ENCODE measurements at regions not wholly inside any gene's neighbourhood (a gene's known extent, or its start where the extent isn't known, plus 50 kb on each side); places are given as distances from the start of the nearest gene placed in this dataset.

DNA sequence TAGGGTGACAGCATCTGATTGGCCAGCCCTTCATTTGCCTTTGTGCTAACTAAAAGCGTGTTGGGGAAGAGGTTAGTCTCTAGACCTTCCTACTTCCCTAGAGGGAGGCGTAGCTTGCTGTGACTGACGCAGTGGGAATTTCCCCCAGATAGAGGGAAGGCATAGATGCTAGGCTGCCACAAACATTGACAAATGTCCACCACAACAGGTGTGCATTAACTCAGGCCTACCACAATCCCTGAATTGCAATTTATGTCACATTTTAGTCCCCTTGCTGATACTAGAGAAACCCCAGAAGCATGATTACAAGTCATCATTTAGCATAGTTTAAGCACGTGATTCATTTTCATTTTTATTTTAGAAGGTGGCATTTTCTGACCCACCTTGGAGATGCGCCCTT is 76.3 kb upstream of the WSB1 start:
- H3K4me1 ChIP-seq (ENCODE audit: control insufficient read depth in 1 of 2, insufficient read depth in 2 of 2, low read length in 2 of 2), result no peaks in the 10 kb centered on the region
- no peak overlapping the region for H3K27ac ChIP-seq (ENCODE audit: low read length)

DNA sequence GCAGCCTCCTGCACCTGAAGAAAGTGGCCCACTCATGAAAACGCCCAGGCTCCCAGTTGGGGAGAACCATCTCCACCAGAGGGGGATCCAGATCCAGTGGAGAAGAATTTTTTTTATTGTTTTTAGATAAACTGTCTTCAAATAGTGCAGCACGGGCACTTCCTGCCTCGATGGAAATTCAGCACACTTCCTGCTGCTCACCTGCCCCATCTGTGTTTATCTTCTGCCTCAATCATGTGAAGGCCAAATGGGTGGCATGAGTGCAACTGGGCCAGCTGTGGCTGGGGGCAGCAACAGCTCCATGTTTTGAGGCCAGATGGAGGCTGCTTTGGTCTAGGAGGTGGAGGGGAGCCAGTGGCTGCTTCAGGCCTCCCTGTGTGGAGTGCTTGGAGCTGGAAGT is 75.9 kb upstream of the WSB1 start:
- Histone ChIP-seq H3K27me3 (ENCODE audit: low read depth, low read length) (no peaks in the 10 kb centered on the region), H3K36me3 (ENCODE audit: control insufficient read depth in 1 of 2, insufficient read depth in 2 of 2, low read length in 2 of 2) (no peaks in the 10 kb centered on the region), H3K9me3 (ENCODE audit: control insufficient read depth in 1 of 2, low read length in 2 of 2) (peaks cover 0 to 2% of the 10 kb centered on the region in 2 donors), H3K27ac (ENCODE audit: low read length) (no peak overlapping the region), H3K4me3 (ENCODE audit: low read depth in 1 of 2, low read length in 2 of 2) (no peak overlapping the region), H3K4me1 (ENCODE audit: control insufficient read depth in 1 of 2, insufficient read depth in 2 of 2, low read length in 2 of 2) (no peaks in the 10 kb centered on the region)

More for the DNA sequence above, 76.3 kb upstream of the WSB1 start:
- Histone ChIP-seq H3K27me3 (ENCODE audit: low read depth, low read length) (no peaks in the 10 kb centered on the region), H3K4me3 (ENCODE audit: low read depth in 1 of 2, low read length in 2 of 2) (no peak overlapping the region), H3K36me3 (ENCODE audit: control insufficient read depth in 1 of 2, insufficient read depth in 2 of 2, low read length in 2 of 2) (no peaks in the 10 kb centered on the region), H3K9me3 (ENCODE audit: control insufficient read depth in 1 of 2, low read length in 2 of 2) (peaks cover 0 to 2% of the 10 kb centered on the region in 2 donors)

DNA sequence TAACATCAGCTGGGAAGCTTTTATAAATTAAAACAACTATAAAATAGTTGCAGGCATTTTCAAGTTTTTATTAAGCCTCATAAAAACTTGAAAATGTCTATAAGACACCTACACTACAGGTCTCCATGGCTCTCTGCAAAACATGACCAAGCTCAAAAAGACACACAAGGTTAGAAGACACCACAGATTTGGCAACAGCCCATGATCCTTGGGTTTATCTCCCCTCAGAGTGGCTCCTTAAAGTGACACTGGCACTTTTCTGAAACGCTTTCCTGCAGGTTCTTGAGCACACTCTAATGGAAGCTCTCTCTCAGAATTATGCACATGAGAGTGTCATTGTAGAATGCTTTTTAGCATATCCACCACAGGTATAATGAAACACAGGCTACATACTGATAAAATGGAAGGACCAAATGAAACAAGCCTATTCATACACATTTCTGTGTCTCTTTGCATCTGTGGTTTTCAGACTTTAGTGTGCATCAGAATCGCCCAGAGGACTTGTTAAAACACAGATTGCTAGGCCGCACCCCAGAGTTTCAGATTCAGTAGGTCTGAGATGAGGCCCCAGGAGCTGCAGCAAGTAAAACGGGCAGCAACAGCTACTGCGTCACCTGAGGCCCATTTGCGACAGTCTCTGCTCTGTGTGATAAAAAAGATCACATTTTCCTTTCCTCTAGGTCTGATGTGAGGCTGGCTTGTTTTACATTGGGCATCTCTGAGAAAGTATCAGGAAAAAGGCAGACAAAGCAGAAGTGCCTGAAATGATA is 75.0 kb upstream of the WSB1 start:
- no peaks in the 10 kb centered on the region for H3K36me3 ChIP-seq (ENCODE audit: control insufficient read depth in 1 of 2, insufficient read depth in 2 of 2, low read length in 2 of 2)
- no peak overlapping the region for H3K4me3 ChIP-seq (ENCODE audit: low read depth in 1 of 2, low read length in 2 of 2)
- no peaks in the 10 kb centered on the region for H3K4me1 ChIP-seq (ENCODE audit: control insufficient read depth in 1 of 2, insufficient read depth in 2 of 2, low read length in 2 of 2)
- H3K9me3 ChIP-seq (ENCODE audit: control insufficient read depth in 1 of 2, low read length in 2 of 2), result peaks cover 0 to 2% of the 10 kb centered on the region in 2 donors
- no peaks in the 10 kb centered on the region for H3K27me3 ChIP-seq (ENCODE audit: low read depth, low read length)
- no peak overlapping the region for H3K27ac ChIP-seq (ENCODE audit: low read length)

- Histone ChIP-seq H3K27ac (ENCODE audit: low read length) (no peak overlapping the region), H3K36me3 (ENCODE audit: control insufficient read depth in 1 of 2, insufficient read depth in 2 of 2, low read length in 2 of 2) (no peaks in the 10 kb centered on the region), H3K27me3 (ENCODE audit: low read depth, low read length) (no peaks in the 10 kb centered on the region), H3K9me3 (ENCODE audit: control insufficient read depth in 1 of 2, low read length in 2 of 2) (no peaks in the 10 kb centered on the region), H3K4me1 (ENCODE audit: control insufficient read depth in 1 of 2, insufficient read depth in 2 of 2, low read length in 2 of 2) (no peaks in the 10 kb centered on the region), H3K4me3 (ENCODE audit: low read depth in 1 of 2, low read length in 2 of 2) (no peak overlapping the region)
These were observed 71.4 kb upstream of the WSB1 start for GRCh38 chr17:27222515-27222914.

DNA sequence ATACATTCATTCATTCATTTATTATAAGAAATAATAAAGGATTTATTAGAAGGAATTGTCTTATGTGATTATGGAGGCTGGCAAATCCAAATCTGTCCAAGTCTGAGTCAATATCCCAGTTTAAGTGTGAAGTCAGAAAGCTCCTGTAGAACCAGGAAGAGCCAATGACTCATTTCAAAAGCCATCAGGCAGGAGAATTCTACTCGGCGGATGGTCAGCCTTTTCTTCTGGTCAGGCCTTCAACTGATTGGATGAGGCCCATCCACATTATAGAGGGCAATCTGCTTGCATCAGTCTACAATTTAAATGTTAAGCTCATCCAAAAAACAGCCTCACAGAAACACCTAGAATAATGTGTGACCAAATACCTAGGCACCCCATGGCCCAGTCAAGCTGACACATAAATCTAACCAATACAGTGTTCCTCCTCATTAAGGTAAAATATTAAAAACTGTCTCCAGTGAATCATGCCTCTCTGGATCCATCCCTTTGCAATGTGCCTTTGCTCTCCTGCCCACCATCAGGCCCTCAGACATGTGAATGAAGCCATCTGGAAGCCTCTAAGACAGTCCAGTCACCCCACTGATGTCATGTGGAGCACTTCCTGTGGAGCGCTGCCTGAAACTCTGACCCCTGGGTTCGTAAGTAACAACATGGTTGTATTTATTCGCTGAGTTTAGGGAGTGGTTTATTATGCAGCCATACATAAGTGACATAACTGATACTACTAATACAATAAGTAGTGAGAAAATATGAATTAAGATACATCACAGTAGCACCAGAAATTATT is 69.2 kb upstream of the WSB1 start:
- Histone ChIP-seq H3K36me3 (ENCODE audit: control insufficient read depth in 1 of 2, insufficient read depth in 2 of 2, low read length in 2 of 2) (no peaks in the 10 kb centered on the region), H3K27ac (ENCODE audit: low read length) (no peak overlapping the region), H3K9me3 (ENCODE audit: control insufficient read depth in 1 of 2, low read length in 2 of 2) (no peaks in the 10 kb centered on the region), H3K4me3 (ENCODE audit: low read depth in 1 of 2, low read length in 2 of 2) (no peak overlapping the region), H3K27me3 (ENCODE audit: low read depth, low read length) (no peaks in the 10 kb centered on the region), H3K4me1 (ENCODE audit: control insufficient read depth in 1 of 2, insufficient read depth in 2 of 2, low read length in 2 of 2) (no peaks in the 10 kb centered on the region)

GRCh38 chr17:27226611-27227230 is 67.2 kb upstream of the WSB1 start:
- H3K36me3 ChIP-seq (ENCODE audit: control insufficient read depth in 1 of 2, insufficient read depth in 2 of 2, low read length in 2 of 2), result no peaks in the 10 kb centered on the region
- H3K27me3 ChIP-seq (ENCODE audit: low read depth, low read length), result no peaks in the 10 kb centered on the region
- H3K4me3 ChIP-seq (ENCODE audit: low read depth in 1 of 2, low read length in 2 of 2), result no peak overlapping the region
- no peaks in the 10 kb centered on the region for H3K9me3 ChIP-seq (ENCODE audit: control insufficient read depth in 1 of 2, low read length in 2 of 2)
- no peaks in the 10 kb centered on the region for H3K4me1 ChIP-seq (ENCODE audit: control insufficient read depth in 1 of 2, insufficient read depth in 2 of 2, low read length in 2 of 2)
- H3K27ac ChIP-seq (ENCODE audit: low read length), result no peak overlapping the region

DNA sequence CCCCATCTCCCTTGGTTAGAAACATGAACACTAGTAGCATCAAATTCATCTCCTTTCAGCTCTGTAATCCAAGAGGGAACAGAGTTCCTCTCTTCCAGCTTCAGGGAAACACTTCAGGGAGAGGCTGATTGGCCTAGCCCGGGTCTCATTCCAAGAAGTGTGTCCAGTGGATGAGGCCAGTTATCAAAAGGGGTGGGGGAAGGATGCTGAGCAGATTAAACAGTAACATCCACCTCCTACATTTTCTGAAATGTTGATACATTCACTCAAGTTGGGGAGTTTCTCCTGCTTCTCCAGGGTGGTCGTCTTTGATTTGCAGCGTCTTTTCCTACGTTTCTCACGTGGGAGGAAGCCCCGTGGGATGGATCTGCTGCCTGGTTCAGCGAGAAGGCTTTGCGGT is 62.9 kb upstream of the WSB1 start:
- Histone ChIP-seq H3K9me3 (ENCODE audit: control insufficient read depth in 1 of 2, low read length in 2 of 2) (no peaks in the 10 kb centered on the region), H3K4me3 (ENCODE audit: low read depth in 1 of 2, low read length in 2 of 2) (no peak overlapping the region), H3K4me1 (ENCODE audit: control insufficient read depth in 1 of 2, insufficient read depth in 2 of 2, low read length in 2 of 2) (no peaks in the 10 kb centered on the region), H3K36me3 (ENCODE audit: control insufficient read depth in 1 of 2, insufficient read depth in 2 of 2, low read length in 2 of 2) (no peaks in the 10 kb centered on the region), H3K27me3 (ENCODE audit: low read depth, low read length) (no peaks in the 10 kb centered on the region), H3K27ac (ENCODE audit: low read length) (no peak overlapping the region)

- no peaks in the 10 kb centered on the region for H3K9me3 ChIP-seq (ENCODE audit: control insufficient read depth in 1 of 2, low read length in 2 of 2)
- no peak overlapping the region for H3K4me3 ChIP-seq (ENCODE audit: low read depth in 1 of 2, low read length in 2 of 2)
- H3K36me3 ChIP-seq (ENCODE audit: control insufficient read depth in 1 of 2, insufficient read depth in 2 of 2, low read length in 2 of 2), result no peaks in the 10 kb centered on the region
- H3K4me1 ChIP-seq (ENCODE audit: control insufficient read depth in 1 of 2, insufficient read depth in 2 of 2, low read length in 2 of 2), result peaks cover 0 to 4% of the 10 kb centered on the region in 2 donors
- no peaks in the 10 kb centered on the region for H3K27me3 ChIP-seq (ENCODE audit: low read depth, low read length)
- no peak overlapping the region for H3K27ac ChIP-seq (ENCODE audit: low read length)
These were observed 61.6 kb upstream of the WSB1 start for GRCh38 chr17:27232328-27232727.

DNA sequence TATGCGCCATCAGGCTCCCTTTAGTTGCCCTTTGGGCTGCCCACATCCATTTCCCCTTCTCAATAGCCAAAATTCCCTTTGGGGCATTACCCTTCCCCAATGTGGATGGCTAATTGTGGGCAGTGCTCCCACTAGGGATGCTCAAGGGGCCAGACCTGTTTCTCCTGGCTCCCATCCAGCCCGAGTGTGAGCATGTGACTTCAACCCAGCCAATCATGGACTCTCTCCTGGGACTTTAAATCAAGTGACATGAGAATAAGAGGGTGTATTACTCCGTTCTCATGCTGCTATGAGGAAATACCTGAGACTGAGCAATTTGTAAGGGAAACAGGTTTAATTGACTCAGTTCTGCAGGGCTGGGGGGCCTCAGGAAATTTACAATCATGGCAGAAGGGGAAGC is 60.9 kb upstream of the WSB1 start:
- H3K4me1 ChIP-seq (ENCODE audit: control insufficient read depth in 1 of 2, insufficient read depth in 2 of 2, low read length in 2 of 2), result peaks cover 0 to 4% of the 10 kb centered on the region in 2 donors
- no peak overlapping the region for H3K27ac ChIP-seq (ENCODE audit: low read length)
- H3K36me3 ChIP-seq (ENCODE audit: control insufficient read depth in 1 of 2, insufficient read depth in 2 of 2, low read length in 2 of 2), result no peaks in the 10 kb centered on the region
- no peak overlapping the region for H3K4me3 ChIP-seq (ENCODE audit: low read depth in 1 of 2, low read length in 2 of 2)
- no peaks in the 10 kb centered on the region for H3K9me3 ChIP-seq (ENCODE audit: control insufficient read depth in 1 of 2, low read length in 2 of 2)
- H3K27me3 ChIP-seq (ENCODE audit: low read depth, low read length), result no peaks in the 10 kb centered on the region

GRCh38 chr17:27233776-27234175 is 60.1 kb upstream of the WSB1 start:
- no peak overlapping the region for H3K27ac ChIP-seq (ENCODE audit: low read length)
- no peaks in the 10 kb centered on the region for H3K9me3 ChIP-seq (ENCODE audit: control insufficient read depth in 1 of 2, low read length in 2 of 2)
- no peak overlapping the region for H3K4me3 ChIP-seq (ENCODE audit: low read depth in 1 of 2, low read length in 2 of 2)
- no peaks in the 10 kb centered on the region for H3K36me3 ChIP-seq (ENCODE audit: control insufficient read depth in 1 of 2, insufficient read depth in 2 of 2, low read length in 2 of 2)
- H3K4me1 ChIP-seq (ENCODE audit: control insufficient read depth in 1 of 2, insufficient read depth in 2 of 2, low read length in 2 of 2), result peaks cover 0 to 4% of the 10 kb centered on the region in 2 donors
- no peaks in the 10 kb centered on the region for H3K27me3 ChIP-seq (ENCODE audit: low read depth, low read length)

GRCh38 chr17:27236717-27237315 is 57.1 kb upstream of the WSB1 start:
- no peaks in the 10 kb centered on the region for H3K27me3 ChIP-seq (ENCODE audit: low read depth, low read length)
- no peak overlapping the region for H3K4me3 ChIP-seq (ENCODE audit: low read depth in 1 of 2, low read length in 2 of 2)
- no peaks in the 10 kb centered on the region for H3K36me3 ChIP-seq (ENCODE audit: control insufficient read depth in 1 of 2, insufficient read depth in 2 of 2, low read length in 2 of 2)
- no peak overlapping the region for H3K27ac ChIP-seq (ENCODE audit: low read length)
- peaks cover 0 to 9% of the 10 kb centered on the region in 2 donors for H3K4me1 ChIP-seq (ENCODE audit: control insufficient read depth in 1 of 2, insufficient read depth in 2 of 2, low read length in 2 of 2)
- H3K9me3 ChIP-seq (ENCODE audit: control insufficient read depth in 1 of 2, low read length in 2 of 2), result no peaks in the 10 kb centered on the region
